HG02884 (cell line): ENCODE measurements at regions not wholly inside any gene's neighbourhood (a gene's known extent, or its start where the extent isn't known, plus 50 kb on each side); places are given as distances from the start of the nearest gene placed in this dataset.
"Not testable (repeated sequence)": the region's sequence is repeated elsewhere in the genome, so short reads cannot be mapped to it uniquely, and the experiment has no call there.

Experiments
- ATAC-seq: cut with Tn5 transposase; IDR thresholded peaks from one replicate; pipeline ENCODE4 v1.9.1; 2021; ENCODE audit warnings: mild to moderate bottlenecking, moderate library complexity; ENCODE audit not compliant: unreplicated experiment

DNA sequence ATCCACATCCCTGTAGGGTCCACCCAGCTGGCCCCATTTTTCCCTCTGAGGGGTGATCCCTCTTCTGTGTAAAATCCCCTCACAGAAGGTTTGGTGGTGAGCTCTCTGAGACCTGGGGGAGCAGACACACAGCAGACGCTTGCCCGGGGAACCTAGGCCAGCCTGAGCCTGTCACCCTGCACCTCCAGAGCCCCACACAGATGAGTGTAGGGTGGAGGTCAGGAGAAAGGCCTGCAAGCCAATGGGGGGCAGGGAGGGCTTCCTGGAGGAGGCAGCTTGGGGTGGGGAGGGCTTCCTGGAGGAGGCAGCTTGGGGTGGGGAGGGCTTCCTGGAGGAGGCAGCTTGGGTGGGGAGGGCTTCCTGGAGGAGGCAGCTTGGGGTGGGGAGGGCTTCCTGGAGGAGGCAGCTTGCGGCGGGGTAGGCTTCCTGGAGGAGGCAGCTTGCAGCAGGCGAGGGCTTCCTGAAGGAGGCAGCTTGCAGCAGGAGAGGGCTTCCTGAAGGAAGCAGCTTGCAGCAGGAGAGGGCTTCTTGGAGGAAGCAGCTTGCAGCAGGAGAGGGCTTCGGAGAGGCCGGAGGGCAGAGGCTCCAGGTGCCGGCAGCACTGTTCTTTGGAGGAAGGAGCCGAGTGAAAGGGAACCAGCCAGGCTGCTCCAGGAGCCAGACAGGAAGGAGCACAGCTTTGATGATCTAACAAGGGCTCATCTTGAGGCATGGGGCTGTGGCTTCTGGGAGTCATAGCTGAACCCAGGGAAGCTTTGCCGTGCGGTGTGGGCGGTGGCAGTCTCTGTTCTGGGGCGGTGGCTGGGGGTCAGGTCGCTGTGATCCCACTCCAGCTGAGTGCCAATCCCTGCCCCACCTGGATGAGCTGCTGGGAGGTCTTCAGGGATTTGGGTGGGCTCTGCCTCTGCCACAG, 83.7 kb upstream of the ZNF469 start:
- no peak for ATAC-seq

DNA sequence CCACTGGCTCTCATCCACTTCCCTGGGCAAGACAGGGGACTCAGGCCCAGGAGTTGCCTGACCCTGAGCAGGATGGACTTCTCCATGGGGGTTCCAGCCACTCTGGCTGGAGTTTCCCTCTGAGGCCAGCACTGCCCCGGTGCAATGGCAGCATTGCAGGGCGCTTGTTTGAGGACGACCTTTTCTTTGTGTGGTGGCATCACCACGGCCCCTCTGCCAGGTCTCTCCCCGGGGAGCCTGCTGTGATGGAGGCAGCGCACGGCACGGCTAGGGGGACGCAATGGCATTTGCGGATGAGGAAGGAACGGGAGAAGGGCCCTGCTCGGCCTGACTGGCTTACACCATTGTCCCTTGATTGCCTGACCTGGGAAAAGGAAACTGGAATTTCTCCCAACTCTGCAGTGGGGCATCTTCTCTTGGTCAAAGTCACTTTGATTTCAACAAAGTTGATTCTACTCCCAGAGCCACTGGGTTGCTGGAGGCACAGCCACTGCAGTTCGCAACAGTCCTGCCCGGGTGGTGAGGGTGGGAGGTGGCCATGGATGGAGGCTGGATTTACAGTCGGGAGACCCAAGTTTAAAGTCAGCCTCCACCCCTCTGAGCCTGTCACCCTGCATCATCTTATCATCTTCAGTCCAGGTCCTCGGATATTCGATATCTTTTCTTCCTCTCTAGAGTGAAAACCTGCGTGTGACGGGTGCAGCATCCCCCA, 82.9 kb upstream of the ZNF469 start:
- ATAC-seq = no peak

DNA sequence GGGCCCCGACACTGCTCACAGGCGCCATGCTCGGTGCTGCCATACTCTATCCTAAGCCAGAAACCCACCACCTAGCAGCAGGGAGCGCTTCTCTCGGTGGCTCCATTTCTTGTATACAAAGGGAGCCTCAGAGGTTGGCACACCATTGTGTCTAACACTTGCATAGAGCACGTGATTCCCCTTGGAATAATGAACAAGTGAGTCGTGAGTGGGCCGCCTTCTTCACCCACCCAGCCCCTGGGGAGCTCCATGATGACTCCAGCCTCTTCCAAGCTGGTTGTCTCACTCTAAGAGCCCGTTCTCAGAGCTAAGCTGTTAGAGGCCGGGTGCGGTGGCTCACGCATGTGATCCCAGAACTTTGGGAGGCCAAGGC, 82.3 kb upstream of the ZNF469 start:
- ATAC-seq = no peak

DNA sequence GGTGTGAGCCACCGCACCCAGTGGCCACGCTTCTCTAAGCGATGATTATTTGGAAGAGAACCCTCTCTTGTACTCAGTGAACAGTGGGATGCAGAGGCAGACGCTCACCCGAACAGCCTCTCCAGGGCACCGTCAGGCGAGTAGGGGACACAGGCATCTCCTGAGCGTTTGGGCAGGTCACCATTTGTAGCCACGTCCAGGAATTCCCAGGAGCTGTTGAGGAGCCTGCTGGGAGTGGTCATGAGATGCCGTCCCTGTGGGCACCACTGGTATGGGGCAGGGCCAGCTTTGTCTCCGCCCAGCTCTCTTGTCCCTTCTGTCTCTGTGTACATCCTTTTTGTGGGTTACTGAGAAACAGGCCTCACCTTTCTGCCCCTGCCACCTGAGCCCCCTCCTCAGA, 81.3 kb upstream of the ZNF469 start:
- ATAC-seq = no peak

DNA sequence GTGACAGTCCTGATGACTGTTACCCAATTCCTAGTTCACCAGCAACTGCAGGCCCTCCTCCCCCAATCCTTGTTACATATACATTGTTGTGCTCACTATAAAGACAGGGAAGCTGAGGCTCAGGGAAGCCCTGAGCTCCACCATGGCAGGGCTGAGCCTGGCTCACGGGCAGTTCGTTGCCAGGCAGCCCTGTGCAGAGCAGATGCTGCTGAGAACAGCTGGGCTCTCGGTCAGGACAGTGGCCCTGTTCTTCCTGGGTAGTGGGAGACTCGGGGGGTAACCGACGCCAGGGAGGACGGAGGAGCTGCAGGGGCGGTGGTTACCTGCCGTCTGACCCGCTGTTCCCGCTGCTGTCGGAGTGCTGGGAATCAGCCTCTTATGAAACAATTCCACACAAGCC, 80.9 kb upstream of the ZNF469 start:
- ATAC-seq = no peak

DNA sequence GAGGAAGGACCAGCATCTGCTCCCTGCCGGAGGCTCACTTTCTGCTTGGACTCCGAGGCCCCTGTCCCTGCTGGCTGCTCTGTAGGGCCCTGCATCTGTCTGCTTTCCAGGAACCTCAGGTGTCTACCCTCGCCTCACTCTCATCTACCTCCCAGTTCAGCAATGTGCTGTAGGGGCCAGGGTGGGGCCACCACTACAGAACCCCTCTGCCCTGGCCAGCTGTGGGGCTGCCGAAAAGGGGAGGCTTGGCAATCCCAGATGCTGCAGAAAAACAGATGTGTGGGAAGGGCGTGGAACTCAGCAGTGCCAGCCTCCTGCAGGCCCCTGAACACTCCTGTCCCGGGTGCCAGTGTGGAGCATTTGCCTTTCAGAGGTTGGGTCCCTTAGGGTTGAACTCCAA, 80.1 kb upstream of the ZNF469 start:
- ATAC-seq = no peak

DNA sequence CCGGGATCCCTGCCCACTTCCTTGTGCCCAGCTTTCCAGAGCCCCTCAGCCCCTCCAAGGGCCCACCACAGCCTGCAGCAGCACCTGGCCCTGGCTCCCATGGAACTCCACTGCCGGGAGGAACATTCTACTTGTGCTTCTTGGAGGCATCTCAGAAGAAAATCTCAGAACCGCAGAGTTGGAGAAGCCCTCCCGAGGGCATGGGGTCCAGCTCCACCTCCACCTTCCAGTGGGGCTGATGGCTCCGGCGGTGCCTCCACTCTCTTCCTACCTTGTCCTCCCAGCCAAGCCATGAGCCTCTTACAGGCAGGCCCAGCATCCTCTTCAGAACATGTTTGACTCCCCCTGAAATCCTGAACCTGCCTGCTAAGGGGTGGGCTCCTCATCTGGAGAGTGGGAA, 79.4 kb upstream of the ZNF469 start:
- no peak for ATAC-seq

DNA sequence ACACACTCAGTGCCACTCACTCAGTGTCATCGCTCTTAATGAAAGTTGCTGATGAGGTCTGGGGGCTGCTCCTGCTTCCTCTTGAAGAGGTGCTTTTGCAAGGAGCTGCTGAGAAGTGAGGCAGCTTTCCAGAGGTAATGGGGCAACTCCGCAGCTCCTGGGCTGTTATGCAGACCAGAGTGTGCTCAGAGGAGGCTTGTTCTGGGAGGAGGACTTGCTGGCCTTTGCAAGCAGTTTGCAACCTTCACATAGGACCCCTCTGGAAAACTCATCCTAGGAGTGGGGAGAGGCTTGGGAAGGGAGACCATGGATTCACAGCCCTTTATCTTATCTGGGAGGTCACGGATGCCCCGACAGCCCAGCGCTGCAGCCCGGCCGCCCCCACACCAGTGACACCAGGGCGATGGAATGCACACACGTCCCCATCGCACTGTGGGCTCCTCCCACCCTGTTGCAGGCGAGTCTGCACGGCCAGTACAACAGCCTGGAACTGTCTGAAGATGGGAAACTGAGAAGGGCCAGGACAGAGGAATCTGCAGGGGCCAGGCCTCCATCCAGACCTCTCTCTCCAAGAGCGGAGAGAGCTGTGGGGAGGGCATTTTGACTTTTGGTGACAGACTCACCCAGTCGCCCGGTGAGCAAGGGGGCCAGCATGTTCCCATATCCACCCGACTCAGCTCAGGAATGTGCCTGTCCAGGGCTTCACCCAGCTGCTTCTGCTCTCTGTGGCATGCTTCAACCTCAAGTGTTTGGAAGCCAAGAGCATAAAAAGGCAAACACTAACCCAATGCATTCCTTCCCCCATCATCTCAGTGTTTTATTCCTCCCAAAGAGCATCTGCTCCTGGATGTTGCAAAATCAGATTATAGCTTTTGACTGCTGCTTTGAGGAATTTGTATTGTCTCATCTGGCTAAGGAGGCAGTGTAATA, 78.6 kb upstream of the ZNF469 start:
- no peak for ATAC-seq

DNA sequence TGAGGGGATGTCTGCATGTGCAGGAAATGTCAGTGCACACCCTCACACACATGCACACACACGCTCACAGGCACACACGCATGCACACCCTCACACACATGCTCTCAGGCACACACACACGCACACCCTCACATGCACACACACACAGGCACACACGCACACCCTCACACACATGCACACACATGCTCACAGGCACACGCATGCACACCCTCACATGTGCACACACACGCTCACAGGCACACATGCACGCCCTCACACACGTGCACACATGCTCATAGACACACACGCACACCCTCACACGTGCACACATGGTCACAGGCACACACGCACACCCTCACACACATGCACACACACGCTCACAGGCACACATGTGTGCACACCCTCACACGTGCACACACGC, 77.6 kb upstream of the ZNF469 start:
- no peak for ATAC-seq

DNA sequence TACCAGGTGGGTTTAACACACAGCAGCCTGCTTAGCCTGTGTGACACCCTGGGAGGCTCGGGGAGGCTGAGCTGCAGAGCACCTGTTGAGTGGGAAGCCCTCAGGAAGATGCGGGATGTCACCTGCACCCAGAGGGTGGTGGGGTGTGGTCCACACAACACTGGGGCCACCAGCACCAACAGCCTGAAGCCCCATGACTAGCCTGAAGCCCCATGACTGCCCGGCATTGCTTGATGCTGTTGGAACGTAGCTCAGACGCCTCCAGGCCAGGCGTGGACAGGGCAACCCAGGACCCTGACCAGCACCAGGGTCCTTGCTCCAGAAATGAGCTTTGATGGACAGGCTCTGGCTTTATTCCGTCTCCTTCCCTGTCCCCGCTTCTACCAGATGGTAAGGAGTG, 76.3 kb upstream of the ZNF469 start:
- ATAC-seq = no peak

DNA sequence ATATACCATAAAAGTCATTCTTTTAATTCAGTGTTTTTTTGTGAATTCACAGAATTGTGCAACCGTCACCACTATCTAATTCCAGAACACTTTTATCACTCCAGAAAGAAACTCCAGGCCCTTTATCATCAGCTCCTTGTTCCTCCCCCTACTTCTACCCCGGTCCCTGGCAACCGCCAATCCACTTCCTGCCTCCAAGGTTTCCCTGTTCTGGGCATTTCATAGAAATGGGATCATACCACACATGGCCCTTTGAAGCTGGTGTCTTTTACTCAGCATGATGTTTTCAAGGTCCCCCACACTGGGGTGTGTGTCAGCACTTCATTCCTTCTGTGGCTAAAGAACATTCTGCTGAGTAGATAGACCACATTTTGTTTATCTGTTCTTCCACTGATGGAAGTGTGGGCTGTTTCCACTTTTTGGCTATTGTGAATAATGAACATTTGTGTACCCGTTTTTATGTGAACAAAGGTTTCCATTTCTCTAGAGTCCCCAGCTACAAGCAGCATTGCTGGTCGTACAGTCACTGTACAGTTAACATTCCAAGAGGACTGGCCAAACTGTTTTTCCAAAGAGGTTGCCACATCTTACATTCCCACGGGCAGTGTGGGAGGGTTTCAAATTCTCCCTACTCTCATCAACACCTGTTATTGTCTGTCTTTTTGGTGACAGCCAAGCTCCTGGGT, 75.8 kb upstream of the ZNF469 start:
- ATAC-seq = no peak

DNA sequence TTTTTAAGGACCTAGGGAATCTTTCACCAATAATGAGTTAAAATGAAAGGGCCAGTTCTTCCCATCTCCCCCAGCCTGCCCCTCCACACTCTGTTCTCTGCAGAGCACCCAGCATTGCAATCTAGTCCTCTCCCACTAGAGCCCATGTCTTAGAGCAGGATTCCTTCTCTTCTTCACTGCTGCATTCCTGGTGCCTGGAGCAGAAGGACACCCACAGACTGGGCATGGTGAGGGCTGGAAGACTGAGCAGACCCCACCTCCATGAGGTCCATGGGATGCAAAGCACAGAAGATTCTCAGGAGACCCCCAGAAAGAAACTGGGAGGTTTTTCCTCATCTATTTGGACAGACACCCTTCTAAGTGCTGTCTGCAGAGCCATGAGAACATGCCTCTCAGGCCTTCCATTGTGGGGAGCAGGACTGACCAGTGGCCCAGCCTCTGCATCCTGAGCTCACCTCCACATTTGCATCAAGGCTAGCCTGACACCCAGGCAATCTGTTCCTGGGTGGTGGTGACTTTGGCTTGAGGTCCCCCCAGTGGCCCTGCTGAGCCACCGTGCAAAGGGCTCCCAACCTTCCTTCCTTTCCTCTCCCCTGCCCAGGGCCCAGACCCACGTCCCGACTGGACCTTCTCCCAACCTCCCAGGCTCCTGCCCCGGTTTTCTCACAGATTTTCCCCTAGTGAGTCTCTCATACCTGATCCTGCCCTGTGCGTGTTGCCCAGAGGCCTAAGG, 74.2 kb upstream of the ZNF469 start:
- no peak for ATAC-seq

DNA sequence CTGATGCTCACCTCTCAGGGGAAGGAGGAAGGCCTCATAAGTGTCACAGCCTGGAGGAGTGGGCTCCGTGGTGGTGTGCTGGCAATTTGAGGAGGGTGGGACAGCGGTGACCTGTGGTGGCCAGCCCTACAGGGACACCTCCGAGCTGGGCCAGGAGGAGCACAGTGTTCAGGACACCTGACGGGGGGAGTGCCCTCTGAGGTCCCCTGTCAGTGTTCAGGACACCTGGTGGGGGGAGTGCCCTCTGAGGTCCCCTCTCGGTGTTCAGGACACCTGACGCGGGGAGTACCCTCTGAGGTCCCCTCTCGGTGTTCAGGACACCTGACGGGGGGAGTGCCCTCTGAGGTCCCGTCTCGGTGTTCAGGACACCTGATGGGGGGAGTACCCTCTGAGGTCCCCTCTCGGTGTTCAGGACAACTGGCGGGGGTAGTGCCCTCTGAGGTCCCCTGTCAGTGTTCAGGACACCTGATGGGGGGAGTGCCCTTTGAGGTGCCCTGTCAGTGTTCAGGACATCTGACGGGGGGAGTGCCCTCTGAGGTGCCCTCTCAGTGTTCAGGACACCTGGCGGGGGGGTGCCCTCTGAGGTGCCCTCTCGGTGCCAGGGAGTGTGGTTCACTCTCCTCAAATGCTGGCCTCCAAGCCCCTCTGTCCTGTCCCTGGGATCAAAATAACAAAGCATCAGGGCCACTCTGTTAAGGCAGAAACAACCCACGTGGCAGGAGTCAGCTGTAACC, 73.4 kb upstream of the ZNF469 start:
- no peak for ATAC-seq

DNA sequence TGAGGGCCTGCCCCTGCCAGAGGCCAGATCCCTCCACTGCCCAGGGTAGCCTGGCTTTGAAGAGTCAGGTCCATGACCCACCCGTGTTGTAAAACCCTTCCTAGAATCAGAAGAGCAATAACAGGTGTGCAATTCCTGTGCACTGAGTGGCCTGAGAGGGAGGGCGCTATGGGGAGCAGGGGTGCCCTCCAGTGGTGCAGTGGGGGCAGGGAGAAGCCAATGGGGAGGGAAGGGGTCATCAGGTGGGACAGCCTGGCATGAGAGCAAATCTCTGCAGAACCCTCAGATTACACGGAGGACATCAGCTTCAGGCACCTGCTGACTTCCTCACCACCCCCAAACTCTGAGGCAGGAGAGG, 72.9 kb upstream of the ZNF469 start:
- ATAC-seq = no peak

DNA sequence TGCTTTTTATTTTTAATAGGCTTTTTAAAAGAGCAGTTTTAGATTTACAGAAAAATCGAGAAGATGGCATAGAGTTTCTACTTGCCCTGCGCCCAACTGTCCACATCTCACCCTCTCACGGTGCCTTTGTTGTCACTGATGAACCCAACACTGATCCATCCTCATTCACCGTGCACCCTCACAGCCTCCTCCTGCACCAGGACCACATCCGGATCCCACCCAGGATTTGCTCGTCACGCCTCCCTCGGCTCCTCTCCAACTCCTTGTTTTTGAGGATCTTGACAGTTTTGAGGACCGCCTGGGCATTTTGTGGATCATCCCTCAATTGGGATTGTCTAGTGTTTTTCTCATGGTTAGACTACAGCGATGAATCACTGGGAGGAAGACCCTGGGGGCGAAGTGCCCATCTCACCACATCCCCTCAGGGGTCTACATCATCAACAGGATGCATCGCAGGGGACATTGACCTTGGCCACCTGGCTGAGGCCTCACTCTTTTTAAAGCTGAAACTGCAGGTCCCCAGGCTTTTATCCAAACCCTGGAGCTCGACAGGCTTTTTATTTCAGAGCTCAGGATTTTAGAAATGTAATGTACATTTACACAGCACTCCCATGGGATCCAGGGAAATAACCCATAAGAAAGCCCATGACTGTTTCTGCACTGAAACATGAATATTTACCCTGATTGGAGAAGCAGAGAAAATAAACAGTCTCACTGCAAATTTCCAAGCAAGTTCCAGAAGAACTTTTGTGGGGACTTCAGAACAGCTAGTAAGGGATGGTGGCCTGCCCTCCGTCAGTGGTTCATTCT, 71.8 kb upstream of the ZNF469 start:
- ATAC-seq = no peak

DNA sequence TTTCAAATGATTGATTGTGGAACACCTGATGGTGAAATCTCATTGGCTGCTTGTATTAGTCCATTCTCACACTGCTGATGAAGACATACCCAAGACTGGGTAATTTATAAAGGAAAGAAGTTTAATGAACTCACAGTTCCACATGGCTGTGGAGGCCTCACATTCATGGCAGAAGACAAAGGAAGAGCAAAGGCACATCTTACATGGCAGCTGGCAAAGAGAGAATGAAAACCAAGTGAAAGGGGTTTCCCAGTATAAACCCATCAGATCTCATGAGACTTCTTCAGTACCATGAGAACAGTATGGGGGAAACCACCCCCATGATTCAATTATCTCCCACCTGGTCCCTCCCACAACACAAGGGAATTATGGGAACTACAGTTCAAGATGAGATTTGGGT, 70.9 kb upstream of the ZNF469 start:
- ATAC-seq = not testable (repeated sequence)

DNA sequence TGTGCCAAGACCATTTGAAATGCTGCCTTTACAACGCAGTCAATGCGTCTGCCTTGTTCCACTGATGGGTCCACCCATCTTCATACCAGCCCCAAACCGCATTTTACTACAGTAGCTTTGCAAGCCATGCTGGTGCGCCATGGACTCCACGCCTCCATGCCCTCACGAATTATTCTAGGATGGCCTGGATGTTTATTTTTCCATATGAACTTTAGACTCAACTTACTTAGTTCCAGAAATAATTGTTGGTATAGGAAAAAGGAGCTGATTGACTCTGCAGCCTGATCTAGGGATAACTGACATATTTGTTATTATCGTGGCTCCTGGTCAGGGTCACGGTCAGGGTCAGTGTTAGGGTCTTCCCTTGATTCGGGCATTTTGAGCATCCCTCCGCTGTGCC, 70.0 kb upstream of the ZNF469 start:
- no peak for ATAC-seq

DNA sequence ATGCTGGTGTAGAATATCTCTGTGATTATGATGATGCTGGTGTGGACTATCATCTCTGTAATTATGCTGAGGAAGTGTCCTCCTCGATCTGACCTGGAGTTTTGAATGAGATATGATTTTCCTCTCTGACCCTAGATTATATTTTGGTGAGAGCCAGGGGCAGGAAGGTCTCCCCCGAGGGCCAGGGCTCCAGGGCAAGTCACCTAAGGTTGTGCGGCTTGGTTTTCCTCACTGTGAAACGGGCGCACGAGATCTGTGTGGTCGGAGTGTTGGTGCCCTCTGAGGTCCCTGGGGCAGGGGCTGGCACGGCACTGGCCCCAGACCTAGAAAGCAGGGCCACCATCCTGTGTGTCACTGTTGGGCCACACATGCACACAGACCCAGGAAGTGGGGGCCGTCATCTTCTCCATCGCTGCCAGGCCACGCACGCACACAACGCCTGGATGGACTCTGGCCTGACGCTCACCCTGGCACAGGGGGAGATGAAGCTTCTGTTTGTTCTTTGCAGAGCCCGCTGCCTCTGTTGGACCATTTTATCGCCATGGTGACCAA, 67.7 kb upstream of the ZNF469 start:
- ATAC-seq = no peak
